ENCODE measurements at regions not wholly inside any gene's neighbourhood (a gene's known extent, or its start where the extent isn't known, plus 50 kb on each side); places are given as distances from the start of the nearest gene placed in this dataset.
A peak's percentile ranks its signal among the peaks of the same experiment; 100 is the strongest.

- no peak for DNase-seq
Measured at GRCh38 chr17:13405080-13405479, 196.6 kb downstream of the HS3ST3A1 start.

GRCh38 chr17:13403982-13404946, 197.5 kb downstream of the HS3ST3A1 start:
- DNase-seq, result no peak

- DNase-seq, result no peak
Measured at GRCh38 chr17:13400491-13400890, 201.2 kb downstream of the HS3ST3A1 start.

GRCh38 chr17:13398853-13399252, 202.9 kb downstream of the HS3ST3A1 start:
- DNase-seq, result no peak

- no peak for DNase-seq
Measured at GRCh38 chr17:13398091-13398490, 203.6 kb downstream of the HS3ST3A1 start.

- DNase-seq, result no peak
Measured at GRCh38 chr17:13395862-13396261, 205.9 kb downstream of the HS3ST3A1 start.

- DNase-seq, result no peak
Measured at GRCh38 chr17:13395346-13395745, 206.4 kb downstream of the HS3ST3A1 start.

- DNase-seq, result no peak
Measured at GRCh38 chr17:13393841-13394710, 207.7 kb downstream of the HS3ST3A1 start.

- no peak for DNase-seq
Measured at GRCh38 chr17:13387952-13388351, 213.8 kb downstream of the HS3ST3A1 start.

- DNase-seq, result no peak
Measured at GRCh38 chr17:13387236-13387635, 214.5 kb downstream of the HS3ST3A1 start.

GRCh38 chr17:13385481-13385911, 216.2 kb downstream of the HS3ST3A1 start:
- no peak for DNase-seq

- no peak for DNase-seq
Measured at GRCh38 chr17:13384626-13385025, 217.1 kb downstream of the HS3ST3A1 start.

GRCh38 chr17:13378361-13378760, 223.4 kb downstream of the HS3ST3A1 start:
- DNase-seq, result peak; percentile 48

GRCh38 chr17:13374203-13375143, 227.3 kb downstream of the HS3ST3A1 start:
- DNase-seq, result no peak

- DNase-seq, result no peak
Measured at GRCh38 chr17:13372432-13372831, 229.3 kb downstream of the HS3ST3A1 start.

GRCh38 chr17:13367154-13367553, 234.6 kb downstream of the HS3ST3A1 start:
- DNase-seq, result no peak

- no peak for DNase-seq
Measured at GRCh38 chr17:13365331-13365730, 236.4 kb downstream of the HS3ST3A1 start.

- no peak for DNase-seq
Measured at GRCh38 chr17:13363771-13364170, 238.0 kb downstream of the HS3ST3A1 start.

GRCh38 chr17:13362341-13363122, 239.2 kb downstream of the HS3ST3A1 start:
- no peak for DNase-seq

GRCh38 chr17:13359774-13360173, 242.0 kb downstream of the HS3ST3A1 start:
- DNase-seq, result no peak

GRCh38 chr17:13355054-13355453, 246.7 kb downstream of the HS3ST3A1 start:
- DNase-seq, result no peak
